ENCODE measurements at regions not wholly inside any gene's neighbourhood (a gene's known extent, or its start where the extent isn't known, plus 50 kb on each side); places are given as distances from the start of the nearest gene placed in this dataset.
"Not testable (repeated sequence)": the region's sequence is repeated elsewhere in the genome, so short reads cannot be mapped to it uniquely, and the experiment has no call there.

- H3K27me3 ChIP-seq (ENCODE audit: insufficient read depth, low read length); H3K14ac ChIP-seq (ENCODE audit: low read length); H2BK5ac ChIP-seq (ENCODE audit: low read depth, low read length, poor library complexity); H3K36me3 ChIP-seq (ENCODE audit: control insufficient read depth in 1 of 2, insufficient read depth in 2 of 2, low read length in 2 of 2); H2BK12ac ChIP-seq (ENCODE audit: low read length); H2AFZ ChIP-seq (ENCODE audit: insufficient read depth, low read length, poor library complexity); H2BK120ac ChIP-seq (ENCODE audit: insufficient read depth, low read length, poor library complexity); H3K9ac ChIP-seq (ENCODE audit: low read length); H3K9me3 ChIP-seq (ENCODE audit: insufficient read depth, low read depth, low read length); H2AK5ac ChIP-seq (ENCODE audit: low read length); H3K79me2 ChIP-seq (ENCODE audit: control insufficient read depth, insufficient read depth, low read length, poor library complexity); H4K8ac ChIP-seq (ENCODE audit: low read depth, low read length); H4K91ac ChIP-seq (ENCODE audit: low read depth, low read length); H4K12ac ChIP-seq (ENCODE audit: low read depth, low read length); H3K4me2 ChIP-seq (ENCODE audit: low read length); H3K4me1 ChIP-seq (ENCODE audit: control insufficient read depth in 1 of 2, insufficient read depth in 2 of 2, low read length in 2 of 2); H3K4me3 ChIP-seq (ENCODE audit: low read depth, low read length); H3K23ac ChIP-seq (ENCODE audit: low read length); H3K4ac ChIP-seq (ENCODE audit: low read depth, low read length); DNase-seq; H3K18ac ChIP-seq (ENCODE audit: low read length); H3K27ac ChIP-seq (ENCODE audit: low read depth, low read length); H3K79me1 ChIP-seq (ENCODE audit: low read length): not testable (repeated sequence)
- no CpG with 5 or more reads among the region's 33 CpGs for WGBS (ENCODE audit: extremely low coverage, insufficient coverage, insufficient read length)
Measured at GRCh38 chr1:161422914-161423313, 55.2 kb upstream of the CFAP126 start.

- Histone ChIP-seq H3K79me1 (ENCODE audit: low read length) (no peaks in the 10 kb centered on the region), H3K27me3 (ENCODE audit: insufficient read depth, low read length) (no peaks in the 10 kb centered on the region), H3K9ac (ENCODE audit: low read length) (no peak overlapping the region), H3K4ac (ENCODE audit: low read depth, low read length) (no peak overlapping the region), H2BK5ac (ENCODE audit: low read depth, low read length, poor library complexity) (no peak overlapping the region), H3K4me2 (ENCODE audit: low read length) (no peak overlapping the region), H3K79me2 (ENCODE audit: control insufficient read depth, insufficient read depth, low read length, poor library complexity) (no peaks in the 10 kb centered on the region), H2AFZ (ENCODE audit: insufficient read depth, low read length, poor library complexity) (no peak overlapping the region), H3K4me3 (ENCODE audit: low read depth, low read length) (no peak overlapping the region), H3K9me3 (ENCODE audit: insufficient read depth, low read depth, low read length) (no peaks in the 10 kb centered on the region), H3K14ac (ENCODE audit: low read length) (no peak overlapping the region), H2BK120ac (ENCODE audit: insufficient read depth, low read length, poor library complexity) (no peak overlapping the region), H3K36me3 (ENCODE audit: control insufficient read depth in 1 of 2, insufficient read depth in 2 of 2, low read length in 2 of 2) (no peaks in the 10 kb centered on the region), H3K4me1 (ENCODE audit: control insufficient read depth in 1 of 2, insufficient read depth in 2 of 2, low read length in 2 of 2) (peaks cover 3 to 4% of the 10 kb centered on the region in 2 experiments), H2BK12ac (ENCODE audit: low read length) (no peak overlapping the region), H4K91ac (ENCODE audit: low read depth, low read length) (no peak overlapping the region), H4K8ac (ENCODE audit: low read depth, low read length) (no peak overlapping the region), H3K27ac (ENCODE audit: low read depth, low read length) (no peak overlapping the region), H3K18ac (ENCODE audit: low read length) (no peak overlapping the region), H4K12ac (ENCODE audit: low read depth, low read length) (no peak overlapping the region), H2AK5ac (ENCODE audit: low read length) (no peak overlapping the region), H3K23ac (ENCODE audit: low read length) (no peak overlapping the region)
- DNase-seq, result no peak
- no CpG with 5 or more reads among the region's 9 CpGs for WGBS (ENCODE audit: extremely low coverage, insufficient coverage, insufficient read length)
Measured at GRCh38 chr1:161421456-161421855, 53.8 kb upstream of the CFAP126 start.

GRCh38 chr1:161420763-161421455 is 53.2 kb upstream of the CFAP126 start:
- Histone ChIP-seq H2AK5ac (ENCODE audit: low read length) (no peak overlapping the region), H3K27ac (ENCODE audit: low read depth, low read length) (no peak overlapping the region), H2BK120ac (ENCODE audit: insufficient read depth, low read length, poor library complexity) (no peak overlapping the region), H4K12ac (ENCODE audit: low read depth, low read length) (no peak overlapping the region), H3K79me2 (ENCODE audit: control insufficient read depth, insufficient read depth, low read length, poor library complexity) (no peaks in the 10 kb centered on the region), H2AFZ (ENCODE audit: insufficient read depth, low read length, poor library complexity) (no peak overlapping the region), H3K9ac (ENCODE audit: low read length) (no peak overlapping the region), H4K8ac (ENCODE audit: low read depth, low read length) (no peak overlapping the region), H2BK5ac (ENCODE audit: low read depth, low read length, poor library complexity) (no peak overlapping the region), H3K9me3 (ENCODE audit: insufficient read depth, low read depth, low read length) (no peaks in the 10 kb centered on the region), H3K4me2 (ENCODE audit: low read length) (peak overlapping the region; percentile 15), H3K18ac (ENCODE audit: low read length) (no peak overlapping the region), H3K4me3 (ENCODE audit: low read depth, low read length) (no peak overlapping the region), H4K91ac (ENCODE audit: low read depth, low read length) (no peak overlapping the region), H3K23ac (ENCODE audit: low read length) (peak overlapping the region; percentile 47), H3K27me3 (ENCODE audit: insufficient read depth, low read length) (no peaks in the 10 kb centered on the region), H3K4me1 (ENCODE audit: control insufficient read depth in 1 of 2, insufficient read depth in 2 of 2, low read length in 2 of 2) (peaks cover 3 to 4% of the 10 kb centered on the region in 2 experiments), H3K14ac (ENCODE audit: low read length) (no peak overlapping the region), H3K4ac (ENCODE audit: low read depth, low read length) (no peak overlapping the region), H2BK12ac (ENCODE audit: low read length) (no peak overlapping the region), H3K79me1 (ENCODE audit: low read length) (no peaks in the 10 kb centered on the region), H3K36me3 (ENCODE audit: control insufficient read depth in 1 of 2, insufficient read depth in 2 of 2, low read length in 2 of 2) (no peaks in the 10 kb centered on the region)
- no CpG with 5 or more reads among the region's 24 CpGs for WGBS (ENCODE audit: extremely low coverage, insufficient coverage, insufficient read length)
- peak; percentile 18 to 41 for DNase-seq

- not testable (repeated sequence) for H2BK12ac ChIP-seq (ENCODE audit: low read length); H3K4ac ChIP-seq (ENCODE audit: low read depth, low read length); H3K27me3 ChIP-seq (ENCODE audit: insufficient read depth, low read length); H2BK120ac ChIP-seq (ENCODE audit: insufficient read depth, low read length, poor library complexity); H3K14ac ChIP-seq (ENCODE audit: low read length); H2AK5ac ChIP-seq (ENCODE audit: low read length); H2AFZ ChIP-seq (ENCODE audit: insufficient read depth, low read length, poor library complexity); H3K4me1 ChIP-seq (ENCODE audit: control insufficient read depth in 1 of 2, insufficient read depth in 2 of 2, low read length in 2 of 2); H3K9ac ChIP-seq (ENCODE audit: low read length); H3K4me3 ChIP-seq (ENCODE audit: low read depth, low read length); H2BK5ac ChIP-seq (ENCODE audit: low read depth, low read length, poor library complexity); H3K27ac ChIP-seq (ENCODE audit: low read depth, low read length); H3K79me2 ChIP-seq (ENCODE audit: control insufficient read depth, insufficient read depth, low read length, poor library complexity); H3K36me3 ChIP-seq (ENCODE audit: control insufficient read depth in 1 of 2, insufficient read depth in 2 of 2, low read length in 2 of 2); H3K9me3 ChIP-seq (ENCODE audit: insufficient read depth, low read depth, low read length); H4K12ac ChIP-seq (ENCODE audit: low read depth, low read length); DNase-seq; H3K23ac ChIP-seq (ENCODE audit: low read length); H3K4me2 ChIP-seq (ENCODE audit: low read length); H3K18ac ChIP-seq (ENCODE audit: low read length); H4K8ac ChIP-seq (ENCODE audit: low read depth, low read length); H4K91ac ChIP-seq (ENCODE audit: low read depth, low read length); H3K79me1 ChIP-seq (ENCODE audit: low read length)
- WGBS (ENCODE audit: extremely low coverage, insufficient coverage, insufficient read length), result no CpG with 5 or more reads among the region's 4 CpGs
Measured at GRCh38 chr1:161417536-161417935, 49.9 kb upstream of the CFAP126 start.

All from trophoblast cell (in vitro differentiated cells and primary cell).